ENCODE measurements at regions not wholly inside any gene's neighbourhood (a gene's known extent, or its start where the extent isn't known, plus 50 kb on each side); places are given as distances from the start of the nearest gene placed in this dataset.
"Not testable (repeated sequence)": the region's sequence is repeated elsewhere in the genome, so short reads cannot be mapped to it uniquely, and the experiment has no call there.

DNA sequence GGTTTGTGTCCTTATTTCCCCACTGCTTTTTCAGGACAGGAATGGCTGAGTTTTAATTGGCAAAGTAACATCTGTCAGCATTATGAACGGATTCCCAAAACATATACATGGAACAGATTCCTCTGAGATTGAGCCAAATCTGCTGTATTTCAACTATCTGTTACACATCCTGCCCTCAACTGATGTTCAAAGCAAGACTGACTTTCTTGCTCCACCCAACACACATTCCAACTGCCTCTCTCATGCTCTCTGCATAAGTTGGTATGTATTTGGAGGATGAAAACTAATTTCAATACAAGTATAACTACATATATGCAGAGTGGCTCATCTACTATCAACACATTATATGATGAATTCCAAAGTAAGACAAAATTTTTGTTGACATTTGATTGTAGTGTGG lies 342.2 kb downstream of the GATA3 start:
- DNase-seq, result no peak

DNA sequence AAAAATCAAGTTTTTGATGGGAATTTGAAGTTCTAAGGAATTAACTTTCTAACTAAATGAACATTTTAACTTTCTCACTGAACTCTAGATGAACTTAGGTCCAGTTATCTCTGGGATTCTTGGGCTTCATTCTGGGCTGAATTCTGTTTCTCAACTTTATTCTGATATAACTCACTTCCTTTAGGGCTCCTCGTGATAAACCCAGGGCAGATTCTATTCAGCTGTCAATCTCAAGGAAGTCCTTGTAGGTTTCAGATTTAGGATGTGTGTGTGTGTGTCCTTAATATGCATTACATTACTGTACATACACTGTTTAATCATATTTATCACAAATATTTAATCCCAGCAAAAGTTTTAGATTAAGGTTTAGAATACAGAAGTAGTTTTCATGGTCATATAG lies 344.3 kb downstream of the GATA3 start:
- no peak for DNase-seq

DNA sequence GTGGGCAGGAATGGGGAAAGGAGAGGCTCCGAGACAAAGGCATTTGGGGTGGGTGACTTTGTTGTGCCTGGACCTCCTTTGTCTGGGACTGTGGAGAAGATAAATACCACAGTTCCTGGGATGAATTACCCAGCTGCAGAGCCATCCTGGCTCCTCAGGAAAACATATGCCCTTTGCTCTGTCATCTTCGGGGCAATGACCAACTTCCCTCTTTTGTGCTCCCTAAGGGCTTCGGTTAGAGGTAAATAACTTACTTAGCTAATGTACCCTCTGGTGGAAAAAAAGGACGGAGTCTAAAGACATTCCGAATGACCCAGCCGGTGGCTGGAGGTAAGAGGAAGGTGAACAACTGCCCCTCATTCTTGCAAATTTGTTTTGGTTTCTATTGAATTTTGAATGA lies 345.7 kb downstream of the GATA3 start:
- no peak for DNase-seq

DNA sequence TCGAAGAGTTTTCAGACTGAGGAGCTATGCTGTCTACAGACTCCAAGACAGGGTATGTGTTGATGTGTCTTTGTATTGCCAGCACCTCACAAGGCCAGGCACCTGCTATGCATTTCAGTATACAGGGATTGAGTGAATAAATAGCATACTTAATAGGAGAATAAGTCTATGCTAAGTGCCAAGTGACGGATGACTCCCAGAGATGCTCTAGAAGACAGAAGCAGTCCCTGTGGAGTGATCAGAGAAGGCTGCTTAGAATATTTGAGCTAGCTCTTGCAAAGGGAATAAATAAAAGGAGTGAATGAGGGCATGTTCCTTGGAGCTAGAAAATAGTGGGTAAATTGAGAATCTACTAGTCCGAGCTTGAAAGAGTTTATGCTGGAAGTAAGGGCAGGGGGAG lies 346.4 kb downstream of the GATA3 start:
- DNase-seq, result no peak

DNA sequence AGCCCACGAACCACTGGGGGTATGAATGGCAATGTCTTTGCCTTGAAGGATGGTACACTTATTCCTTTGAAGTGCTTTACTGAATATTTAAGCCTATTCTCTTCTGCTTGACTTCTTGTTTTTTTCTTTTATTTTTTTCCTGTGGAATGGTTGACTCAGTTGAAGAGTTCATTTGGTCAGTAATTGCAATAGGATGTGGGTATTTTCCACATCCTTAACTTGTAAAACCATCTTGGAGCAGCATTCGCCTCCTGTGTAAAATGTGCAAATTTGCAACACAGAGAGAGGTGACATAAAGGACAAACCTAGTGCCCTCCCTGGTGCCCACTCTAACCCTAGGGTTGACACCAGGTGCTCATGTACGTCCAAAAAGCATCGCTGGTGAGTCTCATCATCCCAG lies 347.0 kb downstream of the GATA3 start:
- DNase-seq, result no peak

DNA sequence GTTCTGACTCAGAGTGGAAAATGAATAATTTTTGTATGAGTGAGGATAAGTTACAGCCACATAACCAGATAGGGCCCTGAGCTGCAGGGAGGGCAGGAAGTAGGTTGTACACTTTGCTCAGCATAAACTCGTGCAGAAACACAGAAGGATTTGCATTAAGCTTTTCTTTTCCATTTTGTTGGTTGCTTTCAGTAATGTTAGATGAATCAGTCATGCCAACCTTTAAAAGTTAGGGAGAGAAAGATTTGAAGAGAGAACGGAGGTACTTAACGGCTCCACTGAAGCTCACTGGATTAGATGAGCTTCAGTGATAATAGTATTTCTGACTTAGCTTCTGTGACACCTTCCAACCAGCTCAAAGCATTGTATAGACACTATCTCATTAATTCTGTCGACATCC lies 348.1 kb downstream of the GATA3 start:
- DNase-seq, result no peak

DNA sequence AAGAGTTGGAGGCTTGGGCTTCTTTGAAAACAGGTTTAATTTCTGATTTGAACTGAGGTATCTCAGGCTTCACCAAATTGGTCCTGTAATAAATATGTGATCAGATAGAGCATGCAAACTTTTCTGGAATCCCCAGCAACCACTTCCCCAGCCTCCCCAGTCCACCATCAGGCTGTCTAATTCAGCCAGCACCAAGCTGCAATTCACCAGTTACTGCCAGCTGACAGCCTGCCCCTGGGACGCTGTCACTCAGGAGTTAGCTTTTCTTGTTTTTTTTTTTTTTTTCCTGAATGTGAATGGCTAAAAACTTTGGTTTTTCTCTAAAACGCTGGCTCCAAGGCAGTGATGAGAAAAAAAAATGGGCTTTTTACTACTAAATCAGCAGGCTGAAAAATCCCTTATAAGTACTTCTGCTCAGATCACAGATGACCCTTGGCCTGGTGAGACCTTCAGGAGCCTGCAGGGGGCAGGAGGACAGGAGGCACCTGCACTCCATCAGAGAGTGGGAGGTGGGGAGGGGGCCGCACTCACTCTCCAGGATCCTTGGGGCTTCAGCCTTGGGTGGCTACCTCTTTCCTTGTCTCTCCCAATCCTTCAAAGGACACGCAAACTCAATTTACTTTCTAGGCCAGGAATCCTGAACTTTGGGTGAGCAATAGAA lies 349.4 kb downstream of the GATA3 start:
- DNase-seq, result no peak

DNA sequence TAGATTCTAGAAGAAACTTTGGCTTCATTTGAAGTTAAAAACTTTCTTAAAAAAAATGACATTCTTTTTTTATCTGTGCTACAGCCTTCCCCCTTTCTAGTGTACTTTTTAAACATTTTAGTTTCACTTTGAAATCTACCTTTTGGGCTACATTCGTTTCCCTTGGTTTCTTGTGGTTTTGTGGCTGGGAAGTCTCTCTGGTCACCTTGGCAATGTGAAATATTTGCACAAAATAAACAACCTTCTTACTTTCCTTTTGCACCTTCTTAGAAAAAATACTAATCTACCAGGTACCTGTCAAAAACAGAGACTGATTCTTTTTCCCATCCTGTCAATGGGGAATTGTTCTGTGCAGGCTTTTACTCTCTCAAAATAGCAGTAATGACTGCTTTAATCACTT lies 350.2 kb downstream of the GATA3 start:
- no peak for DNase-seq

DNA sequence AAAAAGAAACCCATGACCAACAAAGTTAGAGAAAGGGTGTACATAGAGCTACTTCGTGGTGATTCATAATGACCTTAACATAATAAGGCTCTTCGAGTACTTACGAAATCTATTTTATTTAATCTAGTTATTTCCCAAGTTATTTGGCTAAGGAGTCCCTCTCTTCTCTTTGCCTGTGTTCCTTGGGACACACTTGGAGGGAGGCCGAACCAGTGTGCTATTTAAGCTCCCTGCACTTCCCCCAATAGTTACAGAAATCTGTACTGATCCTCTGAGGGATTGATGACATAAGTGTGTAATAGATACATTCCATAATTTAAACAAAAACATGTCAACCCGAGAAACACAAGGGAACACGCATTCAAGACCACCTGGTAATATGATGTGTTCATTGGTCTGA lies 351.1 kb downstream of the GATA3 start:
- no peak for DNase-seq

DNA sequence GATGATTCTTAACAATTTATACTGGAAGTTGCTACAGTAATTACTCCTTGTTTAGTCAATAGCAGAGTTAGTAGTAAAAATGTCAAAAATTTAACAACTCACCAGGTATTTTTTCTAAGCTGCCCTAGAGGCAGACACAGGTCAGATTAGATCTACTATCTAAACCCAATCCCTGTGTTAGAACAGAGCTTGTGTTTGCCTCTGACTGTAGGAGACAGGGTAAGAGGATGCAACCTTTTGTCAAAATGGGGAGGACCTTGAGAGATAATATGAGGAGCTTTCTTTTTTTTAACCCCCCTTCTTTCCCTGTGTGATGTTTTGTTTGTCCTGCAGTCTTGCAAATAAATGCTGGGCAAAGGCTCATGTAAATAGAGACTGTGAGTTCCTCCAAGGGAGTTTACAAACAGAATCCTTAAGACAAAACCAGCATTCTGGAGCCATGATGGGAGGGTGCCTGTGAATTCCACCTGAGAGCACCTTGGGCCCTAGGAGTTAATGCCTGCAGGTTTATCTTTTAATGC lies 353.1 kb downstream of the GATA3 start:
- no peak for DNase-seq

DNA sequence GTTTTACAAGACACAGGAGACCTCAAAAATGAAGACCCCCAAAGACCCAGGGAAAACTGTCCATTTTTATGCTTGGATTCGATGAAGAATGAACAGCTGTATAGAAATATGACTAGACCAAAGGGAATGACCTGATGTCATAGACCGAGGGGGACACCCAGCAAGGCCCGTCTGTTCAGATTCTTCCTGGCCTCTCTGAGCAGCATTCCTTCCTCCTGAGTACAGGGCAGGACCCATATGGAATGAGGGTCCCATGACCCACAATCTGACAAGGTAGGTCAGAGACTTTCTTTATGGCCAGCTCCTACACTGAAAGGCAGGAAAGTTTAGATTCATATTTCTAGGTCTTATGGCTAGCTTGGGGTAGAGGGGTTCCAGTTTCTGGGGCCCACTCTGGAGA lies 356.0 kb downstream of the GATA3 start:
- no peak for DNase-seq

DNA sequence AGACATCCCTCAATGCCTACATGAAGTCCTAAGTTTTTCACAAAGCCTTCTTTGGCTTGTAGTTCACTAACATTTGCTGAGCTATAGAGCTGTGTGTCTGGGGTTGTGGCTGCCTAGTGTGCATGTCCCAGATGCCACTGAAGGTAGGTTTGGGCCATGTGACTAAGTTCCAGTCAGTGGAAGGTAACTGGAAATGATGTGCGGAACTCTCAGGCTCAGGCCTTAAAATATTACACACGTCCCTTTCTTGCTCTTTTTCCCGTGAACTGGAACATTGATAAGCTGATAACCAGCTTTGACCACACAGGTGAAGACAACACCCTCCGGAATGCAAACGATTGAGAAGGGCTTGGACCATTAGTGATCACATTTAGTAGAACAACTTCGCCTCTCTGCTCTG lies 358.1 kb downstream of the GATA3 start:
- no peak for DNase-seq

DNA sequence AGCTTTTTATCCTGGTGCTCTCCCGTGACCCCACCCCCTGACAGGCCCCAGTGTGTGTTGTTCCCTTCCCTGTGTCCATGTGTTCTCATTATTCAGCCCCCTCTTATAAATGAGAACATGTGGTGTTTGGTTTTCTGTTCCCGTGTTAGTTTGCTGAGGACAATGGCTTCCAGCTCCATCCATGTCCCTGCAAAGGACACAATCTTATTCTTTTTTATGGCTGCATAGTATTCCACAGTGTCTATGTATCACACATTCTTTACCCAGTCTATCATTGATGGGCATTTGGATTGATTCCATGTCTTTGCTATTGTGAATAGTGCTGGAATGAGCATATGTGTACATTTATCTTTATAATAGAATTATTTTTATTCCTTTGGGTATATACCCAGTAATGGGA lies 360.5 kb downstream of the GATA3 start:
- DNase-seq, result not testable (repeated sequence)

DNA sequence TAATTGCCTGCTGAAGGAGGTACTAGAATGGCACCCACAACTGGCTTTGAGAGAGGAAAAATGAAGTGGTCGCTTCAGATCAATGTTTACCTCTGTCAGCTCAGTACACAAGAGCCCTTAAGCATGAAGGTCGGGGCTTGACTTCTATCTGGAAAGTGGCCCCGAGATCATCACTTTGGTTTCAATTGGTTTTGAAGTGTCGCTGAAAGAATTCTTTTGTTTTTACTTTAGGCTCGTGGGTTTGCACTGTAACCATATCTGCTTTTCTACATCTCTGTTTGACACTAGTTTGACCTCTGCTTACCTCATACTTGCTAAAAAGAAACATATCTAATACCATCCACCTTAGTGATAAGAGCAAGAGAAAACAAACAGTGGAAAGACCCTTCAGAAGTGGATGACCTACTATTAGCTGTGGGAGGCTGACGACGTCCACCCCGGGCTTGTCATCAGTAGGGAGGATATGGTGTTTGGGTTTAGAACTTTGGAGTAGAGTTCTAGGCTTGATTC lies 361.8 kb downstream of the GATA3 start:
- DNase-seq, result no peak

DNA sequence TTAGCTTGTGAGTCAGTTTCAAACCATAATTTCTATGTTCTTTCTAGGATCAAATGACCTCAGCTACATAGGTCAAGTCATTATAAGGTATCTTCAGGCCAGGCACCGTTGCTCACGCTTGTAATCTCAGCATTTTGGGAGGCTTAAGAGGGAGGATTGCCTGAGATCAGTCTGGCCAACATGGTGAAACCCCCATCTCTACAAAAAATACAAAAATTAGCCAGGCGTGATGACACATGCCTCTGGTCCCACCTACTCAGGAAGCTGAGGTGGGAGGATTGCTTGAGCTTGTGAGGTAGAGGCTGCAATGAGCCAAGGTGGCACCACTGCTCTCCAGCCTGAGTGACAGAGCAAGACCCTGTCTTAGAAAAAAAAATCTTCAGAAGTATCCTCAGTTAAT lies 362.3 kb downstream of the GATA3 start:
- DNase-seq, result no peak

DNA sequence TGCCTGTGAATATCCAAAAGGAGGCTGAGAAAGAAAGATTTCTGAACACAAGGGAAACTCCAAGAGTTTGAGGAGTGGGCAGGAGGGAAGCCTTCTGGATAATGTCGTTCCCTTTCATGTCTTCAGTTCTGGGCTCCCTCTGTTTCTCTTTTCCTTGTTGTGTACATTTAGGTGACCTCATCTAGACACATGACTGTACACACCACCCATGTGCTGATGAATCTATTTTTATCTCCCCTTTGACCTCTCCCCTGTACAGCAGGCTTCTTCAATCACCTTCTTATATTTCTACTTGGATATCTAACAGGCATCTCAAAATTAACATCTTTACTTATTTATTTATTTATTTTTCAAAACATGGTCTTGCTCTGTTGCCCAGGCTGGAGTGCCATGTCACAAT lies 363.1 kb downstream of the GATA3 start:
- DNase-seq, result no peak

DNA sequence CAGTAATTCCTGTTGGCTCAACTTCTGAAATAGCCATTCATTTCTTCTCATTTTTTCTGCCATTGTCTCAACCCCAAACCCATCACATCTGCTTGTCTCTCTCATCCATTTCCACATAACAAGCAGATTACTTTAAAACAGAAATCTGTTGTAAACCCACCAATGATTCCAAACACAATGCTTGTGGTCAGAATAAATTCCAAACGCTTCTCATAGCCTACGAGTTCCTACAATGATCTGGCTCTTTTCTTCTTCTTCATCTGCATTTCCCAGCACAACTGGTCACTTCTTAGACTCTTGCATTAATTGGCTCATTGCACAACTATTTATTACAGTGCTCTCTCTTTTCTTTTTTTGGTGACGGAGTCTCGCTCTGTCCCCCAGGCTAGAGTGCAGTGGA lies 364.1 kb downstream of the GATA3 start:
- no peak for DNase-seq

DNA sequence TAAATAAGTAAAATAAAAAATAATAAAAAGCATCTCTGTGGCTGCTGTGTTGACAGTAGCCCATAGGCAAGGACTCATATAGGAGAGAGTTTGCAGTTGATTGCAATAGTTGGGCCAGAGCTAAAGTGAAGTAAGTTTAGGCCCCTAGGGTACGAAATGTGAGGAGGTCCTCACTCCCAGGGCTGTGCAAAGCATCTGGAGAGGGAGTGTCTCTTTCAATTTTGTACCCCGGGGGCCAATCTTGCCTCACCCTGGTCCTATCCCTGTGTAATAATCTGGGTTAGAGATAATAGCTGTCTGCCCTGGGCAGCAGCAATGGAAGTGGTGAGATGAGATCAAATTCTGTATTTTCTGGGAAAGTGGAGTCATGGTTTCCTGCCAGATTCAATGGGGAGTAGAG lies 365.7 kb downstream of the GATA3 start:
- DNase-seq, result no peak

DNA sequence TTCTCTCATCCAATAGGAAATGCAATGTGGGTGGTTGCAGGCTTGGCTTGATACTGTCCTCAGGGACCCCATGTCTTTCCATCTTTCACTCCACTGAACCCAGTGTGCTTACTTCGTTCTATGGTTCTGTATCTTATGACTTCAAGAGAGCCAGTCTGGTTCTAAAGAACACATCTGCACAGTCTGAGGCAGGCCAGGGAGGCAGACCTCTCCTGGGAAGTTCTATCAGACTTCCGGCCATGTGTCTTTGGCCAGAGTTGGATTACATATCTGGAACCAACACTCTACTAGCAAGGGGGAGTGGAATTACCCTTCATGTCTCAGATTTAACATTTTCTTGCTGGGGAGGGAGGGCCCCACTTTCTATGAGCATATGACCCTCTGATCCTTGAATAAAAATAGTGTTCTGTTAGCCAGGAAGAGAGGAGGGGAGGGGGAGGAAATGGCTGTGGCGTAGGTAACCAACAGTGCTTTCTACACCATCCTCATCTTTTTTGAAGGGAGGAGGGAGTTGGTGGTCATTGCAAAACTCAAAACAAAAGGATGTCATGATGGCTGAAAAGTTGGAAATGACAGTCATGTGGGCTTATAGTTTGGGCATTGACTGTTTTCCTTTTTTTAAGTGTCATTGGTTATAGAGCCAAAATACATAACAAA lies 370.2 kb downstream of the GATA3 start:
- no peak for DNase-seq

DNA sequence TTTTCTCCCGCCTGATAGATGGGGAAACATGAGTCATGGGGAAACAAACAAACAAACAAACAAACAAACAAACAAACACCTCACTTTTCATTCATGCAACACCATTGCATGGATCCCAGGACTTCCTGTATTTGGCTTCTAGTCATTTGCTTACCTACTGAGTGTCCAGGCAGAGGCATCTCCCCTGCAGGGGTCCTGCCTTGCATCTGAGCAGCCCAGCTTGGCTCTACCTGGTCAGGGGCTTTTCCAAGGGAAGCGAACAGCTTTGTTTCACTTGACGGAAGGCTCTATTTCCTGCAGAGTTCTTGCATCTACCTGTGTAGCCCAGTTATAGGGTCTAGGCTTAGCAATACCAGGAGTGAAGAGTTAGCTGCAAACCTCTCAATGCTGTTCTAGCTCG lies 374.2 kb downstream of the GATA3 start:
- no peak for DNase-seq

DNA sequence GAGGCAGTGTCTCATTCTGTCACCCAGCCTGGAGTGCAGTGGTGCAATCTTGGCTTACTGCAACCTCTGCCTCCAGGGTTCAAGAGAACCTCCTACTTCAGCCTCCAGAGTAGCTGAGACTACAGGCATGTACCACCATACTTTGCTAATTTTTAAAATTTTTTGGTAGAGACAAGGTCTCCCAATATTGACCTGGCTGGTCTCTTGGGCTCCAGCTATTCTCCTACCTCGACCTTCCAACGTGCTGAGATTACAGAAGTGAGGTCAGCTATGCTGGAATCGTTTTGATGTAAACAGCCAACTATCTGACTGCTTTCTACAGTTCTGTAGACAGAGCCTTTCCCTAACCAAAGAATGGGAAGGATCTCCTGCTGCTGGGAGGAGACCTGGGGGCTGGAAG lies 375.8 kb downstream of the GATA3 start:
- no peak for DNase-seq

DNA sequence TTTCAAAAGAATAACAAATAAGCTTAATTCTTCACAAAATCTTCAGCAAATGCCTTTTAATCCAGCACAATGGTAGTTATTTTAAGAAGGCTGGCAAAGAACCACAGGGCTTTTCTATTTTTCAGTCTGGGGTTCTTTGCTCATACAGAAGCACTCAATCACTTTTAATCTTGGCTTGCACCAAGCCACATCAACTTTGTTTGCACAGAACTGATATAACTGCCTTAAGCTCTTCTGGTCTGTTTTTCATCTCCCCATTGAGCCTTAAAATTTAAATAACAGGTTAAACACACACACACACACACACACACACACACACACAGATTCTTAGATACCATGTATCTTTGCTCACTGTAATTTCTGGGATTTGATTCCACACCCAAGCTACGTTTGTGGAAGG lies 377.0 kb downstream of the GATA3 start:
- DNase-seq, result no peak

DNA sequence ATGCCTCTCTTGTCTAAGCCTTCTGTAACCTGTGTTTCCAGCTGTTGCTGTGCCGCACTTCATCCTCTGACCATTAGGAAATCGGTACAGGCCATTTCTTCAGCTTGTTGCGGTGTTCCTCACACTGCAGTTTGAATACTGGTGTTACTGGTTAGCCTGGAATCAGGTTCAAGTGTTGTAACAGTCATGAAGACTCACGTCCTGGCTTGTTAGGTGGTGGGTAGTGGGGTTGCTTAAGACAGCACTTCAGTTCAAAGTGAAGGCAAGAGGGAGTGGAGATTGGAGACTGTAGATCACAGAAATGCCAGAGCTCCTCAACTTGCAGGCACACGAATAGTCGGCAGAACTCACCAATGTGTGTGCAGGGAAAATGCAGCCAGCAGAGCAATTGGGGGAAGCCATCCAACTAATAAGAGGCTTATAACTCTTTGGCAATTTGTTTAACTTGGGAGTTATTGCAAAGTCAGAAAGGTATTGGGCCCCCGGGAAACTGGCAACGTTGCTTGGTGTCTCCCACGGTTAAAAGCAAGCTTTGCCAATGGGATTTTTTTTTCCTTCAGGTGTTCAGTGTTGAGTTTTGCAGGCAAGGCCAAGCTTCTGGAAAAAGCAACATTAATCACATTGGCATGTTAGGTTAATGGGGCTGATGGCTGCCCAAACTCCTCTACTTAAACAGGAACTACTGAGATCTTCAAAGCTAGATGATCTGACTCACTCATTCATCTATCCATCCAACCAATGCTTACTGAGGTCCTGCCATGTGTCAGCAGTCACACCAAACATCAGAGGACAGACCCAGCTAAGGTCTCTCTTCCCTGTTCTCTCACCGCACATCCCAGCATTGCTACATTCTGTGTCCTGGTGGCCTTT lies 380.9 kb downstream of the GATA3 start:
- DNase-seq, result no peak

DNA sequence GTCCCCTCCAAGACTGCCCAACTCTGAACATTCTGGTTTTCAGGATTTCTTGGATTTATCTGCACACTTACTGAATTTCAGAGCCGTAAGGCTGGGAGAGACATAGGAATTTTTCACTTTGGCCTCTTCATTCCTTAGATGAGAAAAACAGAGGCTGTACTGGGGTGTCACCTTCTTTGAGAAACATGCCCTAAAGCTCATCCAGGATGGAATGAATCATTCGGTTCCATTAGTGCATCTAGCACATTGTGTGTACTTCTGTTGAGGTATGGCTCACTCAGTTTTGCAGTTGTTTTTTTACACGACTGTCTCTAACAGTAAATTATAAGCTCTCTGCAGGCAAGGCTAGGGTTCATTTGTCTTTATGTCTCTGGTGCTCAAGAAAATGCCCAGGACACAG lies 383.4 kb downstream of the GATA3 start:
- no peak for DNase-seq
